Rectal smooth muscle tissue (tissue), 1 donor: ENCODE measurements at regions not wholly inside any gene's neighbourhood (a gene's known extent, or its start where the extent isn't known, plus 50 kb on each side); places are given as distances from the start of the nearest gene placed in this dataset.
"Not testable (repeated sequence)": the region's sequence is repeated elsewhere in the genome, so short reads cannot be mapped to it uniquely, and the experiment has no call there.

Source experiments
- H3K27ac ChIP-seq: one replicate; pipeline ENCODE4 v1.7.0; 2013; ENCODE audit warnings: low read depth, low read length, inconsistent platforms
- H3K27me3 ChIP-seq: one replicate; pipeline ENCODE4 v1.7.0; 2013; ENCODE audit warnings: low read length; ENCODE audit not compliant: control insufficient read depth, insufficient read depth
- H3K36me3 ChIP-seq: one replicate; pipeline ENCODE4 v1.7.0; 2013; ENCODE audit warnings: low read length; ENCODE audit not compliant: control insufficient read depth, insufficient read depth
- H3K4me1 ChIP-seq: one replicate; pipeline ENCODE4 v1.7.0; 2013; ENCODE audit warnings: low read length; ENCODE audit not compliant: control insufficient read depth, insufficient read depth
- H3K4me3 ChIP-seq: one replicate; pipeline ENCODE4 v1.7.0; 2013; ENCODE audit warnings: low read length
- H3K9ac ChIP-seq: one replicate; pipeline ENCODE4 v1.7.0; 2013; ENCODE audit warnings: low read length

DNA sequence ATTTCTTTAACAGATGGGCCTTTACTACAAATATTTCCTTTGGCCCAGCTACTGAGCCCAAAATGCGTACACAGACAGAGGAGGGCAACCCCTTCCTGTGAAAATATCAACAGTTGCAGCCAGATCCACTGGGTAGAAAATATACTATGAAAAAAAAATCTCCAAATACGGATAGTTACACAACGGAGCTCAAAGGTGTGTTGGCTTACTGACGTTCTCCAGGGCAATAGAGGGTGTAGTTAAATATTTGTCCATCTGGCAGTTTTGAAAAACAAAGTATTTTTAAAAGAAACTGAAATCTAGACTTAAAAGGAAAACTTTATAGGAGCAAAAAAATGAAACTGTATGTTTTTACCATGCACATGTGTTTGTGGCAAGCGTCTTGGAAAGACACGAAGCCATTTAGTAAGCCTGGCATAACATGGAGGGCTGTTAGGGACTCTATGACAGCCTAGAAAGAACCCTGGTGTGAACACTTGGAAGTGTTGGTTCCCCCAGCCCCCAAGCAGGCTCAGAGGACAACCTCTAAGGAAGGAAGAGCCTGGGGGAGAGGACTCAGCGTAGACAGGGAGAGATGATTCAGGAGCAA lies 157.8 kb upstream of the TRPM3 start:
- no peak overlapping the region for H3K27ac ChIP-seq
- no peaks in the 10 kb centered on the region for H3K36me3 ChIP-seq
- H3K9ac ChIP-seq, result no peak overlapping the region
- no peaks in the 10 kb centered on the region for H3K27me3 ChIP-seq
- no peaks in the 10 kb centered on the region for H3K4me1 ChIP-seq
- H3K4me3 ChIP-seq, result no peak overlapping the region

DNA sequence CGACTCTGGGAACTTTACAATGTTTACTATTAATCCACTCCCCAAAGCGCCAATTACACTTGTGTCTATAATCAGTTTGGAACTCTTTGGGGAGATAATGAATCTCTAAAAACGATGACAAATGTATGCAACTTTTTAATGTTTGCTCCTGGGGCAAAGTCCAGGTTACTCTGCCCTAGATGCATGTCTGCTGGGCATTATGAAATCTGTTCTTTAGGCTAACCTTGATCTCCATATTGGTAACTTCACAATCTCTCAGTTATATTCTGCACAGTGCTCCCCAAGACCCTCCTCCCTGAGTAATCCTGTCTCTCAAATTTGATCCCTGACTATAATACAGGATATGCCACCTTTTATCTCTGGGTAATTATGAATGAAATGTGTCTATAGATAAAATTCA lies 152.2 kb upstream of the TRPM3 start:
- H3K9ac ChIP-seq, result no peak overlapping the region
- no peaks in the 10 kb centered on the region for H3K4me1 ChIP-seq
- H3K27ac ChIP-seq, result no peak overlapping the region
- H3K36me3 ChIP-seq, result no peaks in the 10 kb centered on the region
- H3K27me3 ChIP-seq, result no peaks in the 10 kb centered on the region
- no peak overlapping the region for H3K4me3 ChIP-seq

DNA sequence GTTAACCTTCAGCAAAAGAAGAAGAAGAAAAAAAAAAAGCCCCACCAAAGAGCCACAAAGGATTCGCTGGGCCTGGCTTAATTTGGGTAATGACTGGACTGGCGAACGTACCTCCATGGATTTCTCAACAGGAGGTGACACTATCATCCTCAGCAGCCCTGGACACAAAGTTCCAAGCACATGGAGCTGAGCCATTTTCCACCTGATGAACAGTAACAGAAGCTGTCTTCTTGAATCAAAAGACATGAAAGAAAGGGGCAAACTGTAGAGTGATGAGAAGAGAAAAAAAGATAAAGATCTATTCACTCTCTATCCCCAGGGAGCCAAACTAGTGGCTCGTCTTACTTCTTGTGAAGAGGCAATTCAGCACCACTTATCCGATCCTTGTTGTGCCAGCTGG lies 150.2 kb upstream of the TRPM3 start:
- no peak overlapping the region for H3K4me3 ChIP-seq
- H3K36me3 ChIP-seq, result no peaks in the 10 kb centered on the region
- H3K4me1 ChIP-seq, result no peaks in the 10 kb centered on the region
- H3K27ac ChIP-seq, result no peak overlapping the region
- H3K9ac ChIP-seq, result no peak overlapping the region
- no peaks in the 10 kb centered on the region for H3K27me3 ChIP-seq

DNA sequence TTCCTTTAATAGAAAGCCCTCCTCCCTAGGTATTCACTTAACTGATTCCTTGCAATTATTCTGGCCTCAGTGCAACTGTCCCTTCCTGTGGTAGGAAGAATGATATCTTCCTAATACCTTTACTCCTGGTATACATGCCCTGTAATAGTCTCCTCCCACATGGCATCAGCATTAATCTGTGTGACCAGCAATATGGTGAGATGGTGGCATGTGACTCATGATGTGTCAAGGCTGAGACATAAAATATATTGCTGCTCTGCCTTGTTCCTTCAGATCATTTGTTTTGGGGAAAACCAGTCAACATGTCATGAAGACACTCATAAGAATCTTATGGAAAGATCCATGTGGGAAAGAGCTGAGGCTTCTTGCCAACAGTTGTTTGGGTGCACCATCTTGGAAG lies 149.1 kb upstream of the TRPM3 start:
- no peaks in the 10 kb centered on the region for H3K36me3 ChIP-seq
- H3K4me3 ChIP-seq, result no peak overlapping the region
- no peak overlapping the region for H3K27ac ChIP-seq
- no peaks in the 10 kb centered on the region for H3K4me1 ChIP-seq
- no peak overlapping the region for H3K9ac ChIP-seq
- no peaks in the 10 kb centered on the region for H3K27me3 ChIP-seq

DNA sequence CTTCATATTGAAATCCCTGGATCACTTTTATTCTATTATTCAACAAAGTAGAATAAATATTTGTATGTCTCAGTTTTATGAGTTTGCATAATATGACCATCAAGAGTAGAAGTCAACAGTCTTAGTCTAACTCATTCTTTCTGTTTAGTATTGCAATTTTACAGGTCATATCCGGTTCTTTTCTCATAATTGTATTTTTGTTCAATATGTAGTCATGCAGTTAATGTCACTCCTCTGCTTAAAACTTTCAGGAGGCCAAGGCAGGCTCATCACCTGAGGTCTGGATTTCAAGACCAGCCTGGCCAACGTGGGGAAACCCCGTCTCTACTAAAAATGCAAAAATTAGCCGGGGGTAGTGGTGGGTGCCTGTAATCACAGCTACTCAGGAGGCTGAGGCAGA lies 148.4 kb upstream of the TRPM3 start:
- Histone ChIP-seq H3K27me3 (no peaks in the 10 kb centered on the region), H3K9ac (no peak overlapping the region), H3K4me3 (no peak overlapping the region), H3K36me3 (no peaks in the 10 kb centered on the region), H3K4me1 (no peaks in the 10 kb centered on the region), H3K27ac (no peak overlapping the region)

DNA sequence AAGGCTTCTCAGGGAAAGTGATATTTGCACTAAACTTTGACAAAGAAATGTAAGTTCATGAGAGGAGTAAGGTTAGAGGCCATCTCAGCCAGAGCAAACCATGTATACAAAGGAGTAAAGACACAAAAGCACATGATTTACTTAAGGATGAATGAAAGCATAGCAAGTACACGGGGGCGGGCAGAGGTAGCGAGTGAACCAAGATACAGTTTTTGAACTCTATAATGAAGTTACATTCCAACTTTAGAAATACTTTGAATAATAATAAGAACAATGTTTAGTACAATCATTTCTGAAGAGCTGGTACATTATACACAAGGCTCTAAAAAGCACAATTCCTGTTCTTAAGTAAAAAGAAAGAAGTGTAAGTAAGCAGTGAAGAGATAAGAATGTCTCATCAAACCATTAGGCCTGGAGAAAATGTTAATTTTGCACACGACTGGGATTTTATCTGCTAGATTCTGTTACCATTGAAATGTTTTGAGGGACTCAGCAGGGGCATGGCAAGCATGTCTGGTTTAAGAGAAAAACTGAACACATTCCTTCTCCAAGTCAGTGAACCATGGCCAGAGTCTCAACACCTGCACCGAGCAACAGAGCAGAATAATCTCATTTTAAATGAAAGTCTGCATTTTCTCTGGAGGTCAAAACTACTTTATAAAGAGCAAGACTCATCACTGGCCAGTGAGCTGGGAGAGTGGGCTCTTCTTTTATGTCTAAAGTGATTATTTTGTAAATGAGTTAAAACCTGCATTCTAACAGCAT lies 147.6 kb upstream of the TRPM3 start:
- H3K4me1 ChIP-seq, result no peaks in the 10 kb centered on the region
- H3K9ac ChIP-seq, result no peak overlapping the region
- H3K36me3 ChIP-seq, result no peaks in the 10 kb centered on the region
- no peak overlapping the region for H3K27ac ChIP-seq
- H3K27me3 ChIP-seq, result no peaks in the 10 kb centered on the region
- H3K4me3 ChIP-seq, result no peak overlapping the region

DNA sequence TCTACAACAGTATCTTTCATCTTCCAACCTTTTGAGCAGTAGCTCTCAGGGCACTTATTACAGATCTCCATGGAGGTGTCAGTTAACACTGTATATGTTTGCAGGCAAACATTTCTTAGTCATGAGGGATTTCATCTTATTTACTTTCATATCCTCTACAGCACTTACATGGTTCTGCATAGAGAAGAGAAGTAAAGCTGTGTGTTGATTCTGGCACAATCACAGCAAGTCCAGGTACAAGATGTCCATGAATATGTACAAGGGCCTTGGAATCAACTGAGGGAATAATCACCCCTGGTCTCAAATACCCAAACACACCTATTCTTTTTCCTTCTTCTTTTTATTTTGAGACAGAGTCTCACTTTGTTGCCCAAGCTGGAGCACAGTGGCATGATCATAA lies 142.0 kb upstream of the TRPM3 start:
- no peaks in the 10 kb centered on the region for H3K36me3 ChIP-seq
- no peaks in the 10 kb centered on the region for H3K27me3 ChIP-seq
- no peak overlapping the region for H3K4me3 ChIP-seq
- H3K27ac ChIP-seq, result no peak overlapping the region
- H3K9ac ChIP-seq, result no peak overlapping the region
- H3K4me1 ChIP-seq, result no peaks in the 10 kb centered on the region

DNA sequence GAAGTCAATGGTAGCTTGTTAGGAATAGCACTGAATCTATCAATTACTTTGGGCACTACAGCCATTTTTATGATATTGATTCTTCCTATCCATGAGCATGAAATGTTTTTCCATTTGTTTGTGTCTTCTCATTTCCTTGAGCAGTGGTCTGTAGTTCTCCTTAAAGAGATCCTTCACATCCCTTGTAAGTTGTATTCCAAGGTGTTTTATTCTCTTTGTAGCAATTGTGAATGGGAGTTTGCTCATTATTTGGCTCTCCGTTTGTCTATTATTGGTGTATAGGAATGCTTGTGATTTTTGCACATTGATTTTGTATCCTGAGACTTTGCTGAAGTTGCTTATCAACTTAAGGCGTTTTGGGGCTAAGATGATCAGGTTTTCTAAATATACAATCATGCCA lies 139.0 kb upstream of the TRPM3 start:
- H3K4me1 ChIP-seq, H3K27me3 ChIP-seq, H3K4me3 ChIP-seq, H3K9ac ChIP-seq, H3K27ac ChIP-seq, H3K36me3 ChIP-seq: not testable (repeated sequence)

DNA sequence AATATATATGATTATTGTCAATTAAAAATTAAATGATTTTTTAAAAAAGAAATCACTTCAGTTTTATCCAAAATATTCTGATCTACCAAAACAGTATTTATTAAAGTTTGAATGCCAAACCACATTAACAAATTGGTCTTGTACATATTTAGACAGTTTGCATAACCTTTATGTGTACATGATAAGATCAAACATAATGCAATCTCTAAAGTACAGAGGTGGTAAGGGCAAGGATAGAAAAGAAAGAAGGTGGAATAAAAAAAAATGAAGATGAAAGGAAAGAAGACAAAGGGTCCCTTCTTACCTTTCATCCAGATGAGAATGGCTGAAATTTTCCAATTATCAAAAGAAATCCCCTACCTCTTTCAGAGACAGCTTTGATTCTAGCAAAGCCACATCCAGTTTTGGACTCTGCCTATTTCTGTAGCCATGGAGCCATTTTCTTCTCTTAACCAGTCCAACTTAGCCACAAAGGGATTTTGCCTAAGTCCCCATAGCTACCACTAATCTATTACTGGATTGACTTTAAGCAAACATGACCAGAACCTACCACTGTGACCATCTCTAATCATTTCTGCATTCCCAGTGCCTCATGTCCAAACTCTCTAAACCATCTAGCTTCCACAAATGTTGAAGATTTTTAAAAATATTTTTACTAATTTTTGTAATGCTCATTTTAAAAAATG lies 133.3 kb upstream of the TRPM3 start:
- no peak overlapping the region for H3K9ac ChIP-seq
- H3K27ac ChIP-seq, result no peak overlapping the region
- no peak overlapping the region for H3K4me3 ChIP-seq
- H3K36me3 ChIP-seq, result no peaks in the 10 kb centered on the region
- H3K27me3 ChIP-seq, result no peaks in the 10 kb centered on the region
- H3K4me1 ChIP-seq, result no peaks in the 10 kb centered on the region

DNA sequence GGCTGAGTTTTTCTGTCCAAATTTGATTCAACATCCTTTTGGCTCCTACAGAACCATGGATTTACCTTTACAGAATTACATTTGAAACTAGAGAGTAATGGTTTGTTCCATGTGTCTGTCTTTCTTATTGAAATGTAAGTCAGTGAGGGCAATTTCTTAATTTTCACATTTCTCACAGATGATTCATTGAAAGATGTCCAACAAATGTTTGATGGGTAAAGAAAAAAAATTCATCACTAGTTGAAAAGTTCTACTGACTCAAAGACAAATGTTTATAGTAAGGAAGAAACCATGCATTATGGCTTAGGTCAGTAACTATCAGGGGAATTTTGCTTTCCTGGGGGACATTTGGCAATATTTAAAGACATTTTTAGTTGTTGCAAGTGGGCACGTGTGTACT lies 131.6 kb upstream of the TRPM3 start:
- no peak overlapping the region for H3K27ac ChIP-seq
- no peaks in the 10 kb centered on the region for H3K4me1 ChIP-seq
- H3K27me3 ChIP-seq, result no peaks in the 10 kb centered on the region
- no peaks in the 10 kb centered on the region for H3K36me3 ChIP-seq
- H3K9ac ChIP-seq, result no peak overlapping the region
- H3K4me3 ChIP-seq, result no peak overlapping the region

DNA sequence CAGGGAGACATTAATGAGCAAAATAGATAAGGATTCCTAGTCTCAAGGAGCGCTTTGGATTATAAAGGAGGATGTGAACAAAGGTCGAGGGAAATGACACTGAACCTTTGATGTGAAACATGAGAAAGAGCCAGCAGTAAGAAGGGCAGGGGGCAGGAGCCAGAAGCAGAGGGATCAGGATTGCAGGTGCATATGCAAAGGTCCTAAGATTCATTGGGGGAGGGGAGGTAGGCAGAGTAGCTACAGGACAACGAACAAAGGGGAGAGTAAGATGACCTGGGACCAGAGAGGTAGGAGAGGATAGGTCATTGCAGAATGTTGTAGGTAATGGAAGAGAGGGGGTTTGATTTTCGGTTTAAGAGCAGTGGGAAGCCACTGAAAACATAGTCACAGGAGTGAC lies 129.2 kb upstream of the TRPM3 start:
- Histone ChIP-seq H3K36me3 (no peaks in the 10 kb centered on the region), H3K27ac (no peak overlapping the region), H3K4me1 (no peaks in the 10 kb centered on the region), H3K4me3 (no peak overlapping the region), H3K27me3 (no peaks in the 10 kb centered on the region), H3K9ac (no peak overlapping the region)

DNA sequence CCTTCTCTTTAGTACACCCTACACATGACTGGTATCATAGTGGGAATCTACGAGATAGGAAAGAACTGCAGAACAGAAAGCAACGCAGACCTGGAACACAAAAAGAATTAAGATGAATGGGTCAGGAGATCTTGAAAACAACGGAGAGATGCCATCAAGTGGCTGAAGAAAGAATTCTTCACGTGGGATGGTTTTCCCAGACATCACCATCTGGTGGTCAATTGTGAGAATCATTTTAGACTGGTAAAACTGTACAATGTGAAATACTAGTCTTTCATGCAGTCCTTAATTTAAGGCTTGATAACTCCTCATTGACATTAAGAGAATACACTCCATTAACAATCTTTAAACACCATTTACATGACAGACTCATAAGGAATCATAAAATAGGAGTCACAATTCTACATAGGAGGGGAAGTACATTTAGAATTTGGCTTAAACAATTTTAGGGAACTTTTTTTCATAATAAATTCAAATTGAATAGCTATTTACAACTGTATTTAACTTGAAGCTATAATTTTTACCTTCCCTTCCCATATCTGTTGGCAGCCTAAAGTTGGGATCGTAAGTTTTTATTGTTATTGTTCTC lies 128.4 kb upstream of the TRPM3 start:
- no peaks in the 10 kb centered on the region for H3K4me1 ChIP-seq
- H3K27me3 ChIP-seq, result no peaks in the 10 kb centered on the region
- H3K36me3 ChIP-seq, result no peaks in the 10 kb centered on the region
- no peak overlapping the region for H3K9ac ChIP-seq
- no peak overlapping the region for H3K4me3 ChIP-seq
- H3K27ac ChIP-seq, result no peak overlapping the region
